K562 (cell line): ENCODE measurements at regions not wholly inside any gene's neighbourhood (a gene's known extent, or its start where the extent isn't known, plus 50 kb on each side); places are given as distances from the start of the nearest gene placed in this dataset.

Source experiments
- ATAC-seq: fragments of 200-7000 bp; cut with Tn5 transposase; 3 replicates; pipeline ENCODE4 v1.9.1; 2020; ENCODE audit warnings: moderate library complexity
- BruUV-seq: library from RNA; stranded (reverse); fragments of 400-500 nt; replicated peaks from 2 replicates; lab custom pipeline; 2021; lab: Mats Ljungman, UMichigan
- CTCF ChIA-PET: fragments of 300-600 bp; formaldehyde crosslinking; extraction: SDS; loops from one replicate; lab custom pipeline; 2021; ENCODE audit warnings: low intra/inter-chr PET ratio; lab: Yijun Ruan, JAX
- POLR2A ChIA-PET: fragments of 300-600, 350-650 bp; sonication (Branson Sonifier 250); formaldehyde crosslinking; extraction: SDS; loops from one replicate; lab custom pipeline; 2021; ENCODE audit warnings: antibody characterized with exemption, inconsistent platforms; lab: Yijun Ruan, JAX
- DNase-seq, 4 experiments: peaks; one replicate each; pipeline versions ENCODE4 v3.0.0 to v3.0.0-alpha.2; 2011 to 2018; ENCODE audit warnings: low spot score in 3 of 4, mixed read lengths in 3 of 4; ENCODE audit errors: extremely low read depth in 1 of 4
- FAIRE-seq: peaks from 2 replicates; lab custom pipeline; 2011; peaks lifted over from hg19 to GRCh38; lab: Jason Lieb, UNC
- H2AFZ ChIP-seq: 2 replicates; pipeline ENCODE4 v1.6.0; 2011; ENCODE audit warnings: low read depth, low read length, control low read depth, inconsistent platforms
- H3K27ac ChIP-seq: fragments of 200-600 bp; 3 replicates; pipeline ENCODE4 v1.8.0; 2011; ENCODE audit warnings: low read depth, mild to moderate bottlenecking, control low read depth, inconsistent platforms, low read length, moderate library complexity, mixed read lengths; ENCODE audit errors: extremely low read depth
- H3K27me3 ChIP-seq, 2 experiments: fragments of 300-600 bp in 1 of 2; 2 replicates in 1 of 2; 3 replicates in 1 of 2; pipeline versions ENCODE4 v1.6.0 to v1.8.0; 2011; ENCODE audit warnings: inconsistent platforms in 2 of 2, low read length in 2 of 2, mild to moderate bottlenecking in 1 of 2, mixed read lengths in 1 of 2, moderate library complexity in 1 of 2; ENCODE audit not compliant: control insufficient read depth in 2 of 2, insufficient read depth in 2 of 2
- H3K36me3 ChIP-seq: fragments of 300-600 bp; 3 replicates; pipeline ENCODE4 v1.8.0; 2011; ENCODE audit warnings: mild to moderate bottlenecking, low read length, inconsistent platforms; ENCODE audit not compliant: control insufficient read depth, insufficient read depth
- H3K4me1 ChIP-seq, 2 experiments: fragments of 200-600 bp in 1 of 2; replicated peaks in 1 of 2; 2 replicates in 1 of 2; 3 replicates in 1 of 2; pipeline versions ENCODE4 v1.5.1 to v1.8.0; 2011; ENCODE audit warnings: inconsistent platforms in 2 of 2, low read length in 2 of 2, mild to moderate bottlenecking in 1 of 2, mixed read lengths in 1 of 2, moderate library complexity in 1 of 2; ENCODE audit not compliant: control insufficient read depth in 2 of 2, insufficient read depth in 2 of 2
- H3K4me2 ChIP-seq: 2 replicates; pipeline ENCODE4 v1.6.1; 2011; ENCODE audit warnings: low read length, control low read depth, inconsistent platforms, mixed read lengths; ENCODE audit not compliant: insufficient read depth
- H3K4me3 ChIP-seq: fragments of 200-600 bp; sonication (generic), shearing (Covaris generic); 2 replicates; pipeline ENCODE4 v1.5.1; 2016; ENCODE audit warnings: control low read depth, inconsistent platforms
- H3K79me2 ChIP-seq: fragments of 200-600 bp; 3 replicates; pipeline ENCODE4 v1.8.0; 2011; ENCODE audit warnings: low read length, inconsistent platforms; ENCODE audit not compliant: control insufficient read depth, insufficient read depth
- H3K9ac ChIP-seq, 2 experiments: 2 replicates each; pipeline versions ENCODE4 v1.6.0 to v1.6.1; 2011; ENCODE audit warnings: low read depth in 2 of 2, low read length in 2 of 2, control low read depth in 1 of 2, inconsistent platforms in 1 of 2, mild to moderate bottlenecking in 1 of 2, mixed read lengths in 1 of 2; ENCODE audit not compliant: insufficient read depth in 1 of 2
- H3K9me1 ChIP-seq: one replicate; pipeline ENCODE4 v1.6.0; 2011; ENCODE audit warnings: inconsistent platforms, mild to moderate bottlenecking, low read length, moderate library complexity; ENCODE audit not compliant: control insufficient read depth, insufficient read depth
- H3K9me3 ChIP-seq: replicated peaks from 2 replicates; pipeline ENCODE4 v1.5.1; 2011; ENCODE audit warnings: low read depth, low read length, inconsistent platforms; ENCODE audit not compliant: control insufficient read depth, insufficient read depth
- H4K20me1 ChIP-seq: replicated peaks from 2 replicates; pipeline ENCODE4 v1.6.1; 2011; ENCODE audit warnings: low read length, inconsistent platforms, mixed read lengths; ENCODE audit not compliant: control insufficient read depth, insufficient read depth
- CTBP1 ChIP-seq: fragments of 450-650 bp; IDR thresholded peaks from 2 replicates; pipeline ENCODE4 v1.6.1; 2016; ENCODE audit warnings: borderline replicate concordance
- E2F6 ChIP-seq, 2 experiments: IDR thresholded peaks; 2 replicates each; pipeline ENCODE4 v1.6.1; 2011; ENCODE audit warnings: borderline replicate concordance in 1 of 2, control low read depth in 1 of 2, low read depth in 1 of 2, low read length in 1 of 2, mild to moderate bottlenecking in 1 of 2, mixed read lengths in 1 of 2, moderate library complexity in 1 of 2; ENCODE audit not compliant: insufficient read depth in 1 of 2, insufficient read length in 1 of 2, poor library complexity in 1 of 2, severe bottlenecking in 1 of 2; ENCODE audit errors: extremely low read depth in 1 of 2
- ETV1 ChIP-seq: fragments of 450-650 bp; conservative IDR thresholded peaks from 2 replicates; pipeline ENCODE4 v1.6.1; 2016; ENCODE audit warnings: missing genetic modification characterization, control low read depth, low read depth, missing compliant biosample characterization
- FOSL1 ChIP-seq: fragments of 200-800 bp; sonication (Bioruptor generic); conservative IDR thresholded peaks from 2 replicates; pipeline ENCODE4 v1.6.1; 2016; ENCODE audit warnings: missing genetic modification characterization, missing compliant biosample characterization
- FOXP1 ChIP-seq: sonication (generic); formaldehyde crosslinking; IDR thresholded peaks from 2 replicates; pipeline ENCODE4 v1.8.0; 2022; ENCODE audit warnings: mild to moderate bottlenecking, missing genetic modification reagents
- KDM1A ChIP-seq, 2 experiments: fragments of 450-650 bp; IDR thresholded peaks; 2 replicates each; pipeline ENCODE4 v1.6.1; 2016; ENCODE audit warnings: mild to moderate bottlenecking in 2 of 2
- MAFK ChIP-seq: IDR thresholded peaks from 2 replicates; pipeline ENCODE4 v1.6.1; 2011; ENCODE audit warnings: low read length, improper control_type of control experiment
- RNF219 ChIP-seq: fragments of 250-450 bp; sonication (Bioruptor Pico); IDR thresholded peaks from 2 replicates; pipeline ENCODE4 v1.5.0; 2022; ENCODE audit warnings: mild to moderate bottlenecking
- SNAPC5 ChIP-seq: fragments of 250-450 bp; sonication (Bioruptor Pico); IDR thresholded peaks from 2 replicates; pipeline ENCODE4 v1.8.0; 2021; ENCODE audit warnings: moderate library complexity, mild to moderate bottlenecking, inconsistent platforms
- SRF ChIP-seq, 2 experiments: fragments of 250-450, 450-650 bp in 1 of 2; sonication (Bioruptor Pico) in 1 of 2; sonication (generic) in 1 of 2; formaldehyde crosslinking; IDR thresholded peaks; 2 replicates each; pipeline versions ENCODE4 v1.5.0 to v1.5.1; 2020 to 2022; ENCODE audit warnings: mild to moderate bottlenecking in 1 of 2, missing genetic modification reagents in 1 of 2
- WHSC1 ChIP-seq: IDR thresholded peaks from one replicate; pipeline ENCODE4 v1.6.1; 2012; ENCODE audit warnings: low read length, control low read depth, inconsistent platforms
- ZNF311 ChIP-seq: fragments of 250-450 bp; sonication (Bioruptor Pico); IDR thresholded peaks from 2 replicates; pipeline ENCODE4 v1.4.0; 2020; ENCODE audit warnings: mild to moderate bottlenecking, moderate library complexity
- ZNF780A ChIP-seq: fragments of 250-450 bp; sonication (Bioruptor Pico); IDR thresholded peaks from 2 replicates; pipeline ENCODE4 v1.5.0; 2021; ENCODE audit warnings: mild to moderate bottlenecking
- WGBS: fragments of 100-300 bp; shearing (Covaris generic); methylation state at CpG from one replicate; pipeline ENCODE4 v1.1.6; 2016; ENCODE audit warnings: low coverage, mixed read lengths; ENCODE audit not compliant: insufficient coverage; ENCODE audit errors: missing lambda C conversion rate; 5-methylcytosine and 5-hydroxymethylcytosine counted together
- in situ Hi-C: fragments of 300-500 bp; cut with MboI; formaldehyde crosslinking; loops from 4 replicates; pipeline ENCODE4 v1.15.0; 2018; ENCODE audit warnings: inconsistent platforms, mixed read lengths
- intact Hi-C: fragments of 100-400 bp; cut with micrococcal nuclease; formaldehyde crosslinking; loops from 2 replicates; pipeline ENCODE4 v1.14.2; 2022
- TF ChIP-seq, protein P1 (sequence below): sonication (generic); formaldehyde crosslinking; IDR thresholded peaks from 2 replicates; pipeline ENCODE4 v1.4.0; 2020; ENCODE audit warnings: mild to moderate bottlenecking, missing genetic modification reagents
- TF ChIP-seq, protein P2 (sequence below), 2 experiments: fragments of 450-650 bp in 1 of 2; sonication (generic) in 1 of 2; formaldehyde crosslinking; conservative IDR thresholded peaks; 2 replicates each; pipeline versions ENCODE4 v1.4.0 to v1.8.1; 2020 to 2022; ENCODE audit warnings: mild to moderate bottlenecking in 1 of 2, missing genetic modification reagents in 1 of 2

GRCh38 chr6:18327626-18328025, 59.5 kb upstream of the RNF144B start (continued):
- TF ChIP-seq CTBP1 (peak; percentile 50; the same call in 1 of the 2 replicates), MAFK (no peak), E2F6 (IDR thresholded peaks at IDR 0.05; ENCODE audit: borderline replicate concordance in 1 of 2, extremely low read depth in 1 of 2, insufficient read depth in 1 of 2, insufficient read length in 1 of 2, low read depth in 1 of 2, low read length in 1 of 2, poor library complexity in 1 of 2, severe bottlenecking in 1 of 2) (peak in 1 of 2 experiments; percentile 15)

DNA sequence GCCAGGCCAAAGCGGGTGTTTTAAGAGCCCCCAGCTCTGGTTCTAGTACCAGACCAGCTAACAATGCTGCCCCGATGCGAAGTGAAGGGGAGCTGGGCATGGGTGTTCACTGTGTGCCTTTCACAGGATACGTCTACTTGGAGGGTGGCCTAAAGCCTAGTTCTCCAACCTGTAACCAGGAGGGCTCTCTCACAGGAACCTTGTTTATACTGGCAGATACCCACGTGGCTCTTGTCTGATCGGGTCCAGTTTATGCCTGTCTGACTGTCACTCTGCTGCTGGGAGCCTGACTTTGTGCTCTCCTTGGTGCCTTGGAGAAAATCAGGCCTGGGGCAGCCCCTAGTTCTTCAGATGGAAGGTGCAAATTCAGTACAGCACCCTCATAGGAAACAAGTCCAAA, 60.2 kb upstream of the RNF144B start:
- ATAC-seq (no peak), FAIRE-seq (no peak), DNase-seq (no peak)
- 11% methylated on average over 6 of the region's 6 CpGs for WGBS
- POLR2A ChIA-PET = interaction anchor here (0.8 to 0.9 kb wide), 2 partner anchors 10 to 175 kb away, joined by 3 to 4 read pairs; no protein-coding TSS in a partner anchor
- Histone ChIP-seq H3K9me3 (no peaks in the 10 kb centered on the region), H3K27ac (no peak overlapping the region), H3K4me3 (no peak overlapping the region), H3K9me1 (no peaks in the 10 kb centered on the region), H4K20me1 (0 out of 2 replicates have a peak, but pooled peaks cover 3% of the 10 kb centered on the region), H2AFZ (no peak overlapping the region), H3K27me3 (no peaks in the 10 kb centered on the region), H3K4me2 (no peak overlapping the region), H3K4me1 (no peaks in the 10 kb centered on the region), H3K79me2 (no peaks in the 10 kb centered on the region), H3K36me3 (no peaks in the 10 kb centered on the region), H3K9ac (no peak overlapping the region)
- no TSS peak for BruUV-seq
- in situ Hi-C loops = no loop called here
- intact Hi-C loops = loop anchor here (10.0 kb wide), 1 partner anchor 268 kb away; no protein-coding TSS in a partner anchor
- CTCF ChIA-PET = interaction anchor here (0.6 kb wide), 1 partner anchor 983 kb away, joined by 4 read pairs; no protein-coding TSS in a partner anchor
- TF ChIP-seq, protein P1, sequence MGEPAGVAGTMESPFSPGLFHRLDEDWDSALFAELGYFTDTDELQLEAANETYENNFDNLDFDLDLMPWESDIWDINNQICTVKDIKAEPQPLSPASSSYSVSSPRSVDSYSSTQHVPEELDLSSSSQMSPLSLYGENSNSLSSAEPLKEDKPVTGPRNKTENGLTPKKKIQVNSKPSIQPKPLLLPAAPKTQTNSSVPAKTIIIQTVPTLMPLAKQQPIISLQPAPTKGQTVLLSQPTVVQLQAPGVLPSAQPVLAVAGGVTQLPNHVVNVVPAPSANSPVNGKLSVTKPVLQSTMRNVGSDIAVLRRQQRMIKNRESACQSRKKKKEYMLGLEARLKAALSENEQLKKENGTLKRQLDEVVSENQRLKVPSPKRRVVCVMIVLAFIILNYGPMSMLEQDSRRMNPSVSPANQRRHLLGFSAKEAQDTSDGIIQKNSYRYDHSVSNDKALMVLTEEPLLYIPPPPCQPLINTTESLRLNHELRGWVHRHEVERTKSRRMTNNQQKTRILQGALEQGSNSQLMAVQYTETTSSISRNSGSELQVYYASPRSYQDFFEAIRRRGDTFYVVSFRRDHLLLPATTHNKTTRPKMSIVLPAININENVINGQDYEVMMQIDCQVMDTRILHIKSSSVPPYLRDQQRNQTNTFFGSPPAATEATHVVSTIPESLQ (CRISPR knock-in tag) = no peak
- TF ChIP-seq SNAPC5 (CRISPR knock-in tag) = no peak
- no peak for TF ChIP-seq KDM1A (IDR thresholded peaks at IDR 0.05)
- TF ChIP-seq ZNF311 = no peak
- TF ChIP-seq, protein P2, sequence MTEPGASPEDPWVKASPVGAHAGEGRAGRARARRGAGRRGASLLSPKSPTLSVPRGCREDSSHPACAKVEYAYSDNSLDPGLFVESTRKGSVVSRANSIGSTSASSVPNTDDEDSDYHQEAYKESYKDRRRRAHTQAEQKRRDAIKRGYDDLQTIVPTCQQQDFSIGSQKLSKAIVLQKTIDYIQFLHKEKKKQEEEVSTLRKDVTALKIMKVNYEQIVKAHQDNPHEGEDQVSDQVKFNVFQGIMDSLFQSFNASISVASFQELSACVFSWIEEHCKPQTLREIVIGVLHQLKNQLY (CRISPR knock-in tag; conservative IDR thresholded peaks at IDR 0.05) = no peak
- no peak for TF ChIP-seq RNF219 (CRISPR knock-in tag)
- no peak for TF ChIP-seq FOXP1 (CRISPR knock-in tag)
- TF ChIP-seq ETV1 = no peak
- TF ChIP-seq ZNF780A = no peak
- no peak for TF ChIP-seq WHSC1
- TF ChIP-seq FOSL1 (tag) = no peak
- no peak for TF ChIP-seq SRF (CRISPR knock-in tag; IDR thresholded peaks at IDR 0.05)
